ENCODE measurements at regions not wholly inside any gene's neighbourhood (a gene's known extent, or its start where the extent isn't known, plus 50 kb on each side); places are given as distances from the start of the nearest gene placed in this dataset.

GRCh38 chr1:201676197-201676596 is 137.3 kb downstream of the NAV1 start:
- Histone ChIP-seq H3K27ac (ENCODE audit: low read depth) (peak overlapping the region; percentile 90), H3F3A (replicated peaks; ENCODE audit: low read depth) (0 out of 2 replicates have a peak, but pooled peaks cover 5% of the 10 kb centered on the region), H4K20me1 (replicated peaks; ENCODE audit: insufficient read depth) (no peaks in the 10 kb centered on the region), H3K36me3 (ENCODE audit: insufficient read depth) (no peaks in the 10 kb centered on the region), H3K79me2 (replicated peaks; ENCODE audit: insufficient read depth) (peaks cover 44% of the 10 kb centered on the region), H3K9me2 (ENCODE audit: insufficient read depth) (no peaks in the 10 kb centered on the region), H2AFZ (no peak overlapping the region), H3K27me3 (ENCODE audit: insufficient read depth) (no peaks in the 10 kb centered on the region), H3K4me3 (no peak overlapping the region; the same call in 1 of the 2 replicates), H3K4me2 (peak overlapping the region; percentile 50), H3K4me1 (ENCODE audit: insufficient read depth) (peaks cover 54% of the 10 kb centered on the region)
- peak; percentile 70 for ATAC-seq
- H3K4me3 Mint-ChIP-seq, result no peak overlapping the region
- no peak overlapping the region; the same call in 1 of the 2 replicates for H3K27ac Mint-ChIP-seq
- H3K9me3 Mint-ChIP-seq, result no peaks in the 10 kb centered on the region; the same call in 2 of the 3 replicates
- TF ChIP-seq ZNF114 (CRISPR knock-in tag; IDR thresholded peaks at IDR 0.05), result no peak
- TF ChIP-seq STAT1 (IDR thresholded peaks at IDR 0.05; ENCODE audit: unreplicated experiment), result no peak
- no peak for TF ChIP-seq JUNB (IDR thresholded peaks at IDR 0.05; ENCODE audit: unreplicated experiment)
- no peak for TF ChIP-seq ZNF462 (CRISPR knock-in tag; IDR thresholded peaks at IDR 0.05)
- TF ChIP-seq ETS1 (IDR thresholded peaks at IDR 0.05), result no peak
- TF ChIP-seq NANOG (IDR thresholded peaks at IDR 0.05; ENCODE audit: borderline replicate concordance), result no peak
- no peak for TF ChIP-seq REST (IDR thresholded peaks at IDR 0.05; ENCODE audit: unreplicated experiment)
- no peak for TF ChIP-seq ZNF331 (CRISPR knock-in tag; IDR thresholded peaks at IDR 0.05; ENCODE audit: low read depth)
- TF ChIP-seq EZH2 (IDR thresholded peaks at IDR 0.05; ENCODE audit: low read depth, unreplicated experiment), result no peak
- TF ChIP-seq EZH2phosphoT487 (IDR thresholded peaks at IDR 0.05; ENCODE audit: unreplicated experiment), result no peak
- TF ChIP-seq CTCF (conservative IDR thresholded peaks at IDR 0.05; ENCODE audit: low read depth in 2 of 2), result no peak
- no peak for TF ChIP-seq CREB1 (CRISPR knock-in tag; IDR thresholded peaks at IDR 0.05; ENCODE audit: low read depth)
- no peak for TF ChIP-seq POLR2AphosphoS5 (IDR thresholded peaks at IDR 0.05; ENCODE audit: low read depth)
- H3K36me3 Mint-ChIP-seq (ENCODE audit: low read depth), result peaks cover 4% of the 10 kb centered on the region; the same call in 2 of the 3 replicates
- H3K4me1 Mint-ChIP-seq, result peaks cover 60% of the 10 kb centered on the region
- DNase-seq (ENCODE audit: low spot score), result peak; percentile 56
- peaks cover 2% of the 10 kb centered on the region for H3K27me3 Mint-ChIP-seq (ENCODE audit: insufficient read depth, low read depth, poor library complexity)
